PC-3 (cell line): ENCODE measurements at regions not wholly inside any gene's neighbourhood (a gene's known extent, or its start where the extent isn't known, plus 50 kb on each side); places are given as distances from the start of the nearest gene placed in this dataset.

Source experiments
- EZH2 ChIP-seq: fragments of 300-600 bp; sonication (generic); IDR thresholded peaks from one replicate; pipeline ENCODE4 v1.6.1; 2017; ENCODE audit warnings: antibody characterized with exemption, mild to moderate bottlenecking, low read length; ENCODE audit not compliant: unreplicated experiment
- EZH2phosphoT487 ChIP-seq: fragments of 300-600 bp; sonication (generic); IDR thresholded peaks from 2 replicates; pipeline ENCODE4 v1.6.1; 2018; ENCODE audit warnings: mild to moderate bottlenecking, antibody characterized with exemption, low read length, borderline replicate concordance
- TF ChIP-seq, protein P1 (sequence below): fragments of 300-600 bp; sonication (generic); conservative IDR thresholded peaks from 2 replicates; pipeline ENCODE4 v1.5.1; 2017; ENCODE audit warnings: antibody characterized with exemption, low read depth, mild to moderate bottlenecking, low read length

DNA sequence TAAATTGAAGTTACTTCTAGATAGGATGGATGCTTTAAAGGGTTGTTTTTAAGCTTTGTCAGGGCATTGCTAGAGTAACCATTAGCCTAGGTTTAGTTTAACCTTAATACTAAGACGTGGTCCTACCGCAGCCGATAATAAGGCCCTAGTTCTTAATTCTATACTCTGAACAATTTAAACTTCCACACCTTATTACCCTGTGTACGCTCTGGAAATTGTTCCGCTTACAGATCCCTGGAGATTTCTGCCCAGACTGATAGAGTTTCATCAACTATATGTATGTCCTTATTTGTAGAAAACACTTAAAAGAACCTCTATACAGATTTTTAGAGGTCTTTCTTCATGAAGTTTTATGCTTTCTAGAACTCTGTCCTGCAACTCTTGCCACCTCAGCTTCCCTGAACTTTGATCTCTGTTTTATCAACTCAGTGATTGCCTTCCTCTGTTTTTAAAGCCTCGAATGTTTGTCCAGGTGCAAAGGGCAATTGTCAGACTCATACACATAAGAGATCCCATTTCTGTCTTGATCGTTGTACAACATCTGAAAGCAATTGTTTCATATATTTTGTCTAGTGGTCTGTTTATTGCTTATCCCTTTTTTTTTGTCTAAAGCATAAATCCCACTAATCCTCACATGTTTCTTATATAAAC is 71.1 kb upstream of the VCX start:
- TF ChIP-seq, protein P1, sequence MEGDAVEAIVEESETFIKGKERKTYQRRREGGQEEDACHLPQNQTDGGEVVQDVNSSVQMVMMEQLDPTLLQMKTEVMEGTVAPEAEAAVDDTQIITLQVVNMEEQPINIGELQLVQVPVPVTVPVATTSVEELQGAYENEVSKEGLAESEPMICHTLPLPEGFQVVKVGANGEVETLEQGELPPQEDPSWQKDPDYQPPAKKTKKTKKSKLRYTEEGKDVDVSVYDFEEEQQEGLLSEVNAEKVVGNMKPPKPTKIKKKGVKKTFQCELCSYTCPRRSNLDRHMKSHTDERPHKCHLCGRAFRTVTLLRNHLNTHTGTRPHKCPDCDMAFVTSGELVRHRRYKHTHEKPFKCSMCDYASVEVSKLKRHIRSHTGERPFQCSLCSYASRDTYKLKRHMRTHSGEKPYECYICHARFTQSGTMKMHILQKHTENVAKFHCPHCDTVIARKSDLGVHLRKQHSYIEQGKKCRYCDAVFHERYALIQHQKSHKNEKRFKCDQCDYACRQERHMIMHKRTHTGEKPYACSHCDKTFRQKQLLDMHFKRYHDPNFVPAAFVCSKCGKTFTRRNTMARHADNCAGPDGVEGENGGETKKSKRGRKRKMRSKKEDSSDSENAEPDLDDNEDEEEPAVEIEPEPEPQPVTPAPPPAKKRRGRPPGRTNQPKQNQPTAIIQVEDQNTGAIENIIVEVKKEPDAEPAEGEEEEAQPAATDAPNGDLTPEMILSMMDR: no peak
- no peak for TF ChIP-seq EZH2
- no peak for TF ChIP-seq EZH2phosphoT487
